Parathyroid adenoma (tissue), 2 donors: ENCODE measurements at regions not wholly inside any gene's neighbourhood (a gene's known extent, or its start where the extent isn't known, plus 50 kb on each side); places are given as distances from the start of the nearest gene placed in this dataset.
"Not testable (repeated sequence)": the region's sequence is repeated elsewhere in the genome, so short reads cannot be mapped to it uniquely, and the experiment has no call there.

ENCODE experiments used
- H2AFZ ChIP-seq: fragments of 300-600 bp; sonication (generic); one replicate; pipeline ENCODE4 v1.7.0; 2017; ENCODE audit warnings: antibody characterized with exemption, mild to moderate bottlenecking
- H3K27ac ChIP-seq: fragments of 300-600 bp; sonication (generic); one replicate; pipeline ENCODE4 v1.7.0; 2017
- H3K27me3 ChIP-seq: fragments of 300-600 bp; sonication (generic); one replicate; pipeline ENCODE4 v1.7.0; 2017; ENCODE audit warnings: low read length; ENCODE audit not compliant: control insufficient read depth, insufficient read depth
- H3K36me3 ChIP-seq: fragments of 300-600 bp; sonication (generic); one replicate; pipeline ENCODE4 v1.7.0; 2017; ENCODE audit warnings: low read length; ENCODE audit not compliant: control insufficient read depth, insufficient read depth
- H3K4me1 ChIP-seq: fragments of 300-600 bp; sonication (generic); one replicate; pipeline ENCODE4 v1.7.0; 2017; ENCODE audit warnings: control low read depth
- H3K4me2 ChIP-seq: fragments of 300-600 bp; sonication (generic); one replicate; pipeline ENCODE4 v1.7.0; 2017; ENCODE audit warnings: low read length
- H3K4me3 ChIP-seq: fragments of 300-600 bp; sonication (generic); one replicate; pipeline ENCODE4 v1.7.0; 2017; ENCODE audit warnings: low read depth, low read length
- H3K79me2 ChIP-seq: fragments of 300-600 bp; sonication (generic); one replicate; pipeline ENCODE4 v1.7.0; 2017; ENCODE audit warnings: control low read depth
- H3K9ac ChIP-seq: fragments of 300-600 bp; sonication (generic); one replicate; pipeline ENCODE4 v1.7.0; 2017; ENCODE audit warnings: mild to moderate bottlenecking
- H3K9me3 ChIP-seq: fragments of 300-600 bp; sonication (generic); one replicate; pipeline ENCODE4 v1.7.0; 2017; ENCODE audit warnings: low read length; ENCODE audit not compliant: control insufficient read depth
- CTCF ChIP-seq: fragments of 300-600 bp; sonication (generic); IDR thresholded peaks from one replicate; pipeline ENCODE4 v1.7.0; 2017; ENCODE audit warnings: antibody characterized with exemption, mild to moderate bottlenecking
- donor health status: primary hyperparathyroidism.

GRCh38 chr14:106269029-106269428 lies 742.6 kb downstream of the TMEM121 start:
- Histone ChIP-seq H3K4me1 (no peaks in the 10 kb centered on the region), H3K4me3 (no peak overlapping the region), H3K4me2 (no peak overlapping the region), H3K36me3 (no peaks in the 10 kb centered on the region), H2AFZ (no peak overlapping the region), H3K27ac (no peak overlapping the region), H3K27me3 (no peaks in the 10 kb centered on the region), H3K9me3 (no peaks in the 10 kb centered on the region), H3K9ac (no peak overlapping the region), H3K79me2 (no peaks in the 10 kb centered on the region)
- TF ChIP-seq CTCF, result no peak

DNA sequence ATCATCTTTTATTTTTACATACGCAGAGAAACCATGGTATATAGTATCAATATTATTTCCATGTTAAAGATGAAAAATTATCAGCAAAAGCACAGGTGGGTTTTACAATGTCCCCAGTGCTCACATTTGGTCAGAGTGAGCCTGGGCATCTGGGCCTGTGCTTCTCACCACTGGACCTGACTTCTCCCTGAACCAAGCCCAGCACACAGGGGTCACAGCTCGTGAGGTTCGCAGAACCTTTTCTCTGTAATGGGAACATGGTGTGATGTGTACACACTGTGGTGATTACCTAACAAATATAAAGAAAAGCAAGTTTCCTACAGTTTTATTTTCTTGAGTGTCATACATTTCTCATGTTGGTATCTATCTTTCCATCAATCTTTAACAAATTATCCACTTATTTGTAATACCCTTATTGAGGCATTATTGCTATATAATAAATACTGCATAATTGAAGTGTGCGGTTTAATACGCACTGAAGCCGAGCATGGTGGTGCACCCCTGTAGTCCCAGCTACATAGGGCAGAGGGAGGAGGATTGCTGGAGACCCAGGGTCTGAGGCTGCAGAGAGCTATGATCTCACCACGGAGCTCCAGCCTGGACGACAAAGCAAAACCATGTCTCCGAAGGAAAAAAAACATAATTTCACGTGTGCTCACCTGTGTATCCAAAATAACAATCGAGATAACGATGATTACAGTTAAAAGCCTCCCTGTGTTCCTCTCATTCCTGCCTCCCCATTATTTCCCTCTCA lies 743.2 kb downstream of the TMEM121 start:
- Histone ChIP-seq H3K9ac (no peak overlapping the region), H3K9me3 (no peaks in the 10 kb centered on the region), H3K4me1 (no peaks in the 10 kb centered on the region), H3K79me2 (no peaks in the 10 kb centered on the region), H2AFZ (no peak overlapping the region), H3K4me3 (no peak overlapping the region), H3K27me3 (no peaks in the 10 kb centered on the region), H3K4me2 (no peak overlapping the region), H3K36me3 (no peaks in the 10 kb centered on the region), H3K27ac (no peak overlapping the region)
- no peak for TF ChIP-seq CTCF

- not testable (repeated sequence) for H3K4me2 ChIP-seq, H3K27ac ChIP-seq, H2AFZ ChIP-seq, H3K4me1 ChIP-seq, H3K9me3 ChIP-seq, H3K79me2 ChIP-seq, H3K4me3 ChIP-seq, H3K9ac ChIP-seq, H3K36me3 ChIP-seq, H3K27me3 ChIP-seq
These were observed 744.2 kb downstream of the TMEM121 start for GRCh38 chr14:106270476-106271121.

DNA sequence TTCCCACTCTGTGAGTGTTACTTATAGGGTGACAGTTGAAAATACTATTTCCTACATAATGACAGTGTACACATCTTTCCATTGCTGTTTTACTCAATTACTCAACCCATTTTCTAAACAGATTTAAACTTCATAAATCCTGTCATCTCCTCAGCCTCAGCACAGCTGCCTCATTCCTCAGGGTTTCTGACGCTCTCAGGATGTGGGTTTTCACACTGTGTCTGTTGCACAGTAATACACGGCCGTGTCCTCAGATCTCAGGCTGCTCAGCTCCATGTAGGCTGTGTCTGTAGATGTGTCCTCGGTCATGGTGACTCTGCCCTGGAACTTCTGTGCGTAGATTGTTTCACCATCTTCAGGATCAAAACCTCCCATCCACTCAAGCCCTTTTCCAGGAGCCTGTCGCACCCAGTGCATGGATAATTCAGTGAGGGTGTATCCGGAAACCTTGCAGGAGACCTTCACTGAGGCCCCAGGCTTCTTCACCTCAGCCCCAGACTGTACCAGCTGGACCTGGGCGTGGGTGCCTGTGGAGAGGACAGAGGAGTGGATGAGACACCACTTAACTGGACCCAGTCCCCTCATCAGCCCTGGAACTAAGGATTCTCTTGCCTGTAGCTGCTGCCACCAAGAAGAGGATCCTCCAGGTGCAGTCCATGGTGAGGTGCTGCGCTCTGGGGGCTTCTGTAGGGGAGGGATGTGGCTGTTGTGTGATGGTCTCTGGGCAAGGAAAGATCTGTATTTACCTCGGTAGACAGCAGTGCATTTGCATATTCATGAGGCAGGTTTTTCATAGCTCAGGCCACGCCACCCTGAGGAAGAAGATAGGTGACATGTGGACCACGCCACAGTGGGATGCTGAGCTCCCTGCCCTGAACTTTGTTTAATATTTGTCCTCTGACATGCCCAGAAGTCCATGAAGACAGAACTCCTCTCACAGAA lies 750.2 kb downstream of the TMEM121 start:
- H3K4me2 ChIP-seq, result no peak overlapping the region
- H3K27me3 ChIP-seq, result peaks cover 4% of the 10 kb centered on the region

More for the DNA sequence above, 750.2 kb downstream of the TMEM121 start:
- H2AFZ ChIP-seq, result no peak overlapping the region
- no peak for TF ChIP-seq CTCF
- H3K9ac ChIP-seq, result no peak overlapping the region
- no peaks in the 10 kb centered on the region for H3K9me3 ChIP-seq
- no peak overlapping the region for H3K4me3 ChIP-seq
- no peak overlapping the region for H3K27ac ChIP-seq
- no peaks in the 10 kb centered on the region for H3K36me3 ChIP-seq
- H3K4me1 ChIP-seq, result no peaks in the 10 kb centered on the region
- no peaks in the 10 kb centered on the region for H3K79me2 ChIP-seq
